T-helper 2 cell treated with Interferon-gamma antibody and Interleukin-4, amounts not matched to agents 100 ng/mL and 5 ng/mL, for 36 hours (primary cell): ENCODE measurements at regions not wholly inside any gene's neighbourhood (a gene's known extent, or its start where the extent isn't known, plus 50 kb on each side); places are given as distances from the start of the nearest gene placed in this dataset.

Experiments
- intact Hi-C: fragments of 100-400 bp; cut with micrococcal nuclease; formaldehyde crosslinking; loops from one replicate; pipeline ENCODE4 v1.15.1; 2023

GRCh38 chr10:60669501-60669900 lies 108.8 kb upstream of the CDK1 start:
- intact Hi-C loops, result no loop called here

GRCh38 chr10:60666221-60666620 lies 112.1 kb upstream of the CDK1 start:
- intact Hi-C loops, result no loop called here

GRCh38 chr10:60664859-60665258 lies 113.4 kb upstream of the CDK1 start:
- intact Hi-C loops, result loop anchor here (5.0 kb wide), 1 partner anchor 67 kb away; no protein-coding TSS in a partner anchor

- intact Hi-C loops, result loop anchor here (5.0 kb wide), 1 partner anchor 68 kb away; no protein-coding TSS in a partner anchor
Observed at GRCh38 chr10:60663850-60664249, 114.4 kb upstream of the CDK1 start.

- intact Hi-C loops, result loop anchor here (5.0 kb wide), 1 partner anchor 69 kb away; no protein-coding TSS in a partner anchor
Observed at GRCh38 chr10:60662917-60663614, 115.2 kb upstream of the CDK1 start.

GRCh38 chr10:60661637-60662036 lies 116.6 kb upstream of the CDK1 start:
- intact Hi-C loops, result loop anchor here (5.0 kb wide), 1 partner anchor 71 kb away; no protein-coding TSS in a partner anchor

GRCh38 chr10:60660625-60661024 lies 117.7 kb upstream of the CDK1 start:
- intact Hi-C loops, result loop anchor here (5.0 kb wide), 1 partner anchor 72 kb away; no protein-coding TSS in a partner anchor

- intact Hi-C loops, result no loop called here
Observed at GRCh38 chr10:60654813-60655464, 123.3 kb upstream of the CDK1 start.

GRCh38 chr10:60652628-60653027 lies 125.7 kb upstream of the CDK1 start:
- intact Hi-C loops, result no loop called here

- intact Hi-C loops, result no loop called here
Observed at GRCh38 chr10:60650378-60650800, 127.9 kb upstream of the CDK1 start.

GRCh38 chr10:60649485-60650377 lies 128.5 kb upstream of the CDK1 start:
- intact Hi-C loops, result loop anchor here (5.0 kb wide), 2 partner anchors 83 to 447 kb away; no protein-coding TSS in a partner anchor

GRCh38 chr10:60648761-60649160 lies 129.5 kb upstream of the CDK1 start:
- intact Hi-C loops, result loop anchor here (5.0 kb wide), 2 partner anchors 84 to 446 kb away; no protein-coding TSS in a partner anchor

- intact Hi-C loops, result loop anchor here (1.0 to 5.0 kb wide), 7 partner anchors 85 to 547 kb away; no protein-coding TSS in a partner anchor
Observed at GRCh38 chr10:60646966-60647796, 131.1 kb upstream of the CDK1 start.

GRCh38 chr10:60645980-60646379 lies 132.3 kb upstream of the CDK1 start:
- intact Hi-C loops, result loop anchor here (1.0 to 5.0 kb wide), 5 partner anchors 86 to 546 kb away; no protein-coding TSS in a partner anchor

GRCh38 chr10:60644436-60645130 lies 133.7 kb upstream of the CDK1 start:
- intact Hi-C loops, result loop anchor here (5.0 kb wide), 2 partner anchors 88 to 442 kb away; no protein-coding TSS in a partner anchor

- intact Hi-C loops, result no loop called here
Observed at GRCh38 chr10:60643874-60644273, 134.4 kb upstream of the CDK1 start.

GRCh38 chr10:60629332-60629731 lies 148.9 kb upstream of the CDK1 start:
- intact Hi-C loops, result no loop called here

- intact Hi-C loops, result no loop called here
Observed at GRCh38 chr10:60627778-60628748, 150.2 kb upstream of the CDK1 start.
